G401.6 (cell line): ENCODE measurements at regions not wholly inside any gene's neighbourhood (a gene's known extent, or its start where the extent isn't known, plus 50 kb on each side); places are given as distances from the start of the nearest gene placed in this dataset.
A peak's percentile ranks its signal among the peaks of the same experiment; 100 is the strongest.

Experiments used
- FAIRE-seq: peaks from 2 replicates; lab custom pipeline; 2012; peaks lifted over from hg19 to GRCh38; lab: Jason Lieb, UNC

DNA sequence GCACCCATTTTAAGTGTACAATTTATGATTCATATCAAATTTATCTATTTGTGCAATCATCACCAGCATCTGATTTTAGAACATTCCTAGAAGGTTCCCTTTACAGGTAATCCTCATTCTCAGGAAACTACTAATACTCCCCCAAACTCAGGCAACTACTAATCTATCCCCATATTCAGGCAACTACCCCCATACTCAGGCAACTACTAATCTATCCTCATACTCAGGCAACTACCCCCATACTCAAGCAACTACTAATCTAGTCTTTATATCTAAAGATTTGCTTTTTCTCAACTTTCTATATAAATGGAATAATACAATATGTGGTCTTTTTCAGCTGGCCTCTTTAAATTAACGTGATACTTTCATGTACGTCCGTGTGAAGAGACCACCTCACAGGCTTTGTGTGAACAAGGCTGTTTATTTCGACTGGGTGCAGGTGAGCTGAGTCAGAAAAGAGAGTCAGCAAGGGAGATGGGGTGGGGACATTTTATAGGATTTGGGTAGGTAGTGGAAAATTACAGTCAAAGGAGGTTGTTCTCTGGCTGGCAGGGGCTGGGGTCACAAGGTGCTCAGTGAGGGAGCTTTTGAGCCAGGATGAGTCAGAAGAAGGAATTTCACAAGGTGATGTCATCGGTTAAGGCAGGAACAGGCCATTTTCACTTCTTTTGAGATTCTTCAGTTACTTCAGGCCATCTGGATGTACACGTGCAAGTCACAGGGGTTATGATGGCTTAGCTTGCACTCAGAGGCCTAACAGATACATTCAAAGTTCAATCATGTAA is 1444.5 kb upstream of the CADM2 start:
- FAIRE-seq = no peak

DNA sequence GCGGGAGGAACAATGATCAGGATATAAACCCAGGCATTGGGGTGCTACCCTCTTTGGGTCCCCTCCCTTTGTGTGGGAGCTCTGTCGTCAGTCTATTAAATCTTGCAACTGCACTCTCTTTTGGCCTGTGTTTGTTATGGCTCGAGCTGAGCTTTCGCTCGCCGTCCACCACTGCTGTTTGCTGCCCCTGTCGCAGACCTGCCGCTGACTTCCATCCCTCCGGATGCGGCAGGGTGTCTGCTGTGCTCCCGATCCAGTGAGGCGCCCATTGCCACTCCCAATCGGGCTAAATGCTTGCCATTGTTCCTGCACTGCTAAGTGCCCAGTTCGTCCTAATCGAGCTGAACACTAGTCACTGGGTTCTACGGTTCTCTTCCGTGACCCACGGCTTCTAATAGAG is 1443.7 kb upstream of the CADM2 start:
- no peak for FAIRE-seq

- peak; percentile 54 for FAIRE-seq
Observed at GRCh38 chr3:83523470-83524073, 1435.2 kb upstream of the CADM2 start.

- FAIRE-seq = no peak
Observed at GRCh38 chr3:83524901-83525300, 1433.9 kb upstream of the CADM2 start.

- no peak for FAIRE-seq
Observed at GRCh38 chr3:83559082-83559481, 1399.7 kb upstream of the CADM2 start.

DNA sequence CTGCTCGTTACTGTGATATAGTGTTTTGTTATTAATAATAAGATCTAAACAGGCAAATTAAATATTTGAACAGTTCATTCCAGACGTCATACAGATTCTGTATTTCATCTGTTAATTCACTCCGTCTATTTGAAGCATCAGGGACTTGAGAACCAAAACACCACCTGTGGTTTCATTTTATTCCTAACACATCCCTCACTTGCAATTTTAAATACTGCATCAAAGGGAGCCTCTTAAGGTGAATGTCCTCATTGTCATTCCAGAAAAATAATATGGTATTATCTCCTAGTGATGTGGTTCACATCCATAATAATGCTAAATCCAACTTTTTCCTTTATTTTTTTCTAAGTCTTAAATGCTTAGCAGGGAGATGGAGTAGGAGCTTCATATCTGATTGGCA is 1390.9 kb upstream of the CADM2 start:
- no peak for FAIRE-seq

DNA sequence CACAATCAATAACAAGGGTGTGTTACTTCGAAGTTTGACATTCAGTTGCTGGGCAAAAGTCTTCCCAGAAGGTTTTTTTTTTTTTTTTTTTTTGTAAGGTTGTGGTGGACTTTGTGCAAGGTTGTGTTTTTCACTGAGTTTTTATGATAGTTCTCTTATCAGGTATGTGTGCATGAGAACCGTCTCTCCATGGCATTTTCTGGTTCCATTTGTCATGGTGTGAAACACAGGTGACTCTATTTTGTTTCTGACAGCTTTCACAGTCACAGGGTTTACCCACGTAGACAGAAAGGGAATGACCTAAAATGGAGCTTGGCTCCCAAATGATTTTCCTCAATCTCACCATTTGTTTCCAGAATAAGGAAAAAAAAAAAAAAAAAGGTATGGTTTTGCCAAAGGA is 1377.2 kb upstream of the CADM2 start:
- FAIRE-seq = no peak

DNA sequence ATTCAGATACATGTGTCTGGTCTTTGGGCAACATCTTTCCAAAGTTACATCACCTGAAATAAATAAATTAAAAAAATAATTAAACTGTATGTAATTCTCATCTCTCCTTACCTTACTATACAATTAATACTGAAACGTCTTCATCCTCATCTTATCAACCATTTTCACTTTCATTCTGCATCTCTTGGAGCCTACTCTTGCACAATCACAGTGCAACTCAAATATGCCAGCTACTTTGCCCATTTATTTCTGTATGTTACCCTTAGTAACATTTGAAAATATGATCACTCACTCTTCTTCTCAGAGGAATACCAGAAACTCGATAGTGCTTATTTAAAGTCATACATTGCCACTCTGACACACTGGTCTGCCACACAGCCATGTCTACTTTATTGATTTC is 1357.1 kb upstream of the CADM2 start:
- no peak for FAIRE-seq

DNA sequence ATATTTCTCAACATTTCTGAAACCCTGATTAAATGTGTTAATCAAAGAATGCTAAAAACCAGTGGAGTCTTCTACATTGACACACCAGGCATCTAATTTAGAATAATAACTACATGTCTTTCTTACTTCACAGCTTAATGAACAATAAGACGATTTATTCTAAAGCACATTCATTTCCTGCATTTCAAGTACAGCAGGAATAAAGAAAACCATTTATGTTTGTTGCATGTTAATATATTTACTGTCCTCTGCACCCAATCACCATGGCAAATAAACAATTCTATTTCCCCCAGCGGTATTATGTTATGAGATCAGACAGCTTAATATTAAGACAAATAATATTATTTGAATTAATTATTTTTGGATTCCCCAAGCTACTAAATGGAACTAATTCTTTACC is 1336.3 kb upstream of the CADM2 start:
- no peak for FAIRE-seq

GRCh38 chr3:83625261-83625660 is 1333.5 kb upstream of the CADM2 start:
- FAIRE-seq = no peak

- FAIRE-seq = no peak
Observed at GRCh38 chr3:83628471-83628870, 1330.3 kb upstream of the CADM2 start.

GRCh38 chr3:83632526-83632925 is 1326.3 kb upstream of the CADM2 start:
- FAIRE-seq = no peak

DNA sequence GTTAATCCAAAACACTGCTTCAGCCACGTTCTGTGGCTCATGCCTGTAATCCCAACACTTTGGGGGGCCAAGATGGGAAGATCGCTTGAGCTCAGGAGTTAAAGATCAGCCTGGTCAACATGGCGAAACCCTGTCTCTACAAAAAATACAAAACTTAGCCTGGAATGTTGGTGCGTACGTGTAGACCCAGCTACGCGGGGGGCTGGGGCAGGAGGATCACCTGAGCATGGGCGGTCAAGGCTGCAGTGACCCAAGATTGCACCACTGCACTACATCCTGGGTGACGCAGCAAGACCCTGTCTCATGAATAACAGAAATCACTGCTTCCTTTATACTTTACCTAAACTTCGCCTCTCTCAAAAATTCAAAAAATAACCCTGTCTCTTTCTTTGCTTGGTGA is 1325.0 kb upstream of the CADM2 start:
- FAIRE-seq = no peak

- no peak for FAIRE-seq
Observed at GRCh38 chr3:83649692-83650091, 1309.1 kb upstream of the CADM2 start.

DNA sequence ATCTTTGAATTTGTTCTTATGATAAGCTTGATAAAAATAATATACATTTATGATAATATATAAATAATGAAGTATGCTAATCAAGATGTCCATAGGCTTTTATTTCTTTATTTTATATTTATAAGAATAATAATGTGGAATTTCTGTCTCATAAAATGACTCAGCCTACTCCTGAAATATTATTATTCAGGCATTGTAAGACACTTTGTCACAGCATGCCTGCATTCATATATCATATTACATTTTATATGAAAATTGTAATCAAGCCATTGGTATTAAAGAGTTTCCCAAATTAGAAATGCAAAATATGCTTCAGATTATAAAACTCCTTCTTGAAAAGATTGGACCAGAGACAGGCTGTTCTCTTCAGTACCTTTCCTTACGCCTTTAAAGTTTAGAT is 1303.7 kb upstream of the CADM2 start:
- no peak for FAIRE-seq

DNA sequence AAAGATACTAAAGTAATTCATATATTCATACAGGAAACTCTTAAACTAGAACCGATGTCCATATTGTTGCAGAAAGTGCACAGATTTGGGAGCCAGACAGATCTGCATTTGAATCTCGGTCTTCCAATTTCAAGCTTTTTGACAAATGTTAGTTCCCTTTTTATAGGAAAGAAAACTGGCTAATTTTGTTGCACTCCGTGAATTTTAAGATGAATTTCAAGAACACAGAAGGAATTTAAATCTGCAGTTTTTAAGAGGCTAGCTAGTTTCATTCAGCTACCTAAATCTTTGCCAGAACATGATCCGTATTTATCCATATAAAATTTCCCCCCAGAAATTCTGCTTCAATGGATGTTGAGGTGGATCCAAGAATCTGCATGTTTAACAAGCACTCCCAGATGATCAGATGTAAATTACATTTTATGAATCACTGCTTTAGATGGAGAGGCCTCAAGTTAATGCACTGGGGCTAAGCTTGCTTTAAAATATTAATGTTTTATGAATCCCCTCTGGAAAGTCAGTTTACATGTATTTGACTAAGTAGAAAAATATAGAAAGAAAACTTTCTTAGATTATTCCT is 1296.3 kb upstream of the CADM2 start:
- FAIRE-seq = no peak

DNA sequence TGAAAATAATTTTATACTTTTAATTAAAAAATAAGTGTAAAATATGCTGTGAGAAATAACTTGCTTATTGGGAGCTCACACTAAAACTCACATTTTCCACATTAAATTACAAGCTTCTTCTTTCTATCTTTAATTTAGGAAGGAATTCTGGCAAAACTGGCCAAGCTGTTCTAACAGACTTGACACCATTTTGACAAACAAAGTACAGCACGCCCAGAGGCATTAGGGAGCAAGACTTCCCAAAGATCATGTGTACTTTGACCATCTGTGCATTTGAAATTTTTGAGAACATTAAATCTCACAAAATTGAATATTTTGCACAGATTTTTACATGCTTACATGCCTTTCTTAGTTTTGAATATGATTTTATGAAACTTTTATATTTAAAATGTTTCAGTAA is 1288.4 kb upstream of the CADM2 start:
- FAIRE-seq = no peak

GRCh38 chr3:83683937-83684598 is 1274.7 kb upstream of the CADM2 start:
- peak; percentile 15 for FAIRE-seq

DNA sequence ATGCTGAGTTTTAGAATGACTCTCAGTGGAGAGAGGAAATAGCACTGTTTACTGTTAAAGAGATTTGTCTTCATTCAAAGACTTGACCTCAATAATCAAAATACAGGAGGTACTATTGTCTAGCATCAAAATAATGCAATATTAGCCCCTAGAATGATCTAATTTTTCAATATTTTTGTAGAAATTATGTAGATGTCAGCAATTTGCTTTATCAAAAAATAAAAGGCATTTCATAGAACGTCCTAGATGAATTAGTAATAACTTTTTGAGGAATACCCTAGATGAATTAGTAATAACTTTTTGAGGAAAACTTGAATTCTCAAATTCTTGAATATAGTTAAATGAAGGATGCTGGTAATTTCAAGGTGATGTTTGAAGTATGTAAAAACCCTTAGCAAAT is 1252.1 kb upstream of the CADM2 start:
- FAIRE-seq = no peak

DNA sequence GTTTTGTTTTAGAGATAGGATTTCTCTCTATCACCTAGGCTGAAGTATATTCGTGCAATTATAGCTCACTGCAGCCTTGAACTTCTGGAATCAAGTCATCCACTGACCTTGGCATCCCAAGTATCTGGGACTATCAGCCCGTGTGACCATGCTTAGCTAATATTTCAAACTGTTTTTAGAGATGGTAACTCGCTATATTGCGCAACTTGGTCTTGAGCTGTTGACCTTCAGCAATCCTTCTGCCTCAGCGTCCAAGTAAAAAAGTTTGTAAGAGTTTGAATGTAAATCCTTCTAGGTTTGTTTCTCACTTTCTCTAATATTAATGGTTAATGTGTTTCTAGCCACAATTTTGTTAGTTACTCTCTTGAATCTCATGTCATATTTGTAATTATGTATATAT is 1243.5 kb upstream of the CADM2 start:
- FAIRE-seq = no peak

GRCh38 chr3:83729576-83729975 is 1229.2 kb upstream of the CADM2 start:
- FAIRE-seq = no peak

DNA sequence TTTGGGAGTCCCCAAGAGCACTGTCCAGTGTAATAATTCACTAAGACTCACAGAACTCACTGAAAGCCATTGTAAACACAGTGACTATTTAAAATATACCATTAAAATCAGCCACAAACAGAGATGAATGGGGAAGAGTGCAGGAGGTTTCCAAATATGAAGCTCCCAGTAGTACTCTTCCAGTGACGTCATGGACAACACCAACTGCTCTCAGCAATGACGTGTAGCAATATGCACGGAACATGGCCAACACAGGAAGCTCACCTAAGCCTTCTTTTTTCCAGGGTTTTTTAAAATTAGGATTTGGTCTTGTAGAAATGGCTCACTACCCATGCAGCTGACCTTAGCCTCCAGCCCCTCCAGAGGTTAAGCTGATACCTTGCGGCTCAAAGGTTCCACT is 1224.1 kb upstream of the CADM2 start:
- no peak for FAIRE-seq

DNA sequence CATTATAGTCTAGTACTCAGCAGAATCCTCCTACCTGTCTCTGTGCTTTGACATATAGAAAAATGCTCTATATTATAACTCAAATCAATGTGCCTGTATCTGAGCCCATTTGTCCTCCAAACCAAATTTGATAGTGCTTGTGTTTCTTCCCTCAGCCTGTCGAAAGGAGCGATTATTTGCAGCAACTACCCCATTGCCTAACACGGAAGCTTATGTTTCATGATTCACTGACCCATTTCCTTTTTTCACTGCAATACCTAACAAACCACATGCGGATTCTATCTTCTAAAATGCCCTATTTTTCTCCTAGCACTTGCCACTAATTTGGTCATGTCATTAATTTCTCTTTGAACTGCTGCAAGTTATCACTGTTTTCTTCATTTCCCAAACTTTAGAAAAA is 1220.6 kb upstream of the CADM2 start:
- FAIRE-seq = no peak
